Ascending aorta (tissue), 2 donors: ENCODE measurements at regions not wholly inside any gene's neighbourhood (a gene's known extent, or its start where the extent isn't known, plus 50 kb on each side); places are given as distances from the start of the nearest gene placed in this dataset.

ENCODE experiments used
- DNase-seq, 2 donors: peaks; one replicate each; pipeline ENCODE4 v3.0.0-alpha.2; 2019; ENCODE audit warnings: low spot score in 2 of 2
- H3K27ac ChIP-seq, 2 donors: fragments of 200-600 bp; sonication (generic); one replicate each; pipeline ENCODE4 v1.5.1; 2016 to 2017; ENCODE audit warnings: mild to moderate bottlenecking in 1 of 2
- H3K27me3 ChIP-seq: fragments of 200-600 bp; sonication (generic); one replicate; pipeline ENCODE4 v1.5.1; 2017
- H3K36me3 ChIP-seq, 2 donors: fragments of 200-600 bp; sonication (generic); one replicate each; pipeline ENCODE4 v1.5.1; 2016
- H3K4me1 ChIP-seq, 2 donors: fragments of 200-600 bp; sonication (generic); one replicate each; pipeline ENCODE4 v1.5.1; 2016 to 2017; ENCODE audit warnings: mild to moderate bottlenecking in 1 of 2
- H3K4me3 ChIP-seq, 2 donors: fragments of 200-600 bp; sonication (generic); one replicate each; pipeline ENCODE4 v1.5.1; 2016 to 2017; ENCODE audit warnings: mild to moderate bottlenecking in 1 of 2
- H3K9me3 ChIP-seq, 2 donors: fragments of 200-600 bp; sonication (generic); one replicate each; pipeline ENCODE4 v1.5.1; 2016
- CTCF ChIP-seq, 3 experiments: fragments of 200-600 bp in 2 of 3; fragments of 450-650 bp in 1 of 3; sonication (generic) in 2 of 3; IDR thresholded peaks; one replicate each; pipeline ENCODE4 v1.5.1; 2016 to 2019; ENCODE audit warnings: antibody characterized with exemption in 3 of 3, mild to moderate bottlenecking in 1 of 3, moderate library complexity in 1 of 3
- intact Hi-C: fragments of 100-400 bp; cut with DNase I; formaldehyde crosslinking; loops from one replicate; pipeline ENCODE4 v1.15.1; 2023

DNA sequence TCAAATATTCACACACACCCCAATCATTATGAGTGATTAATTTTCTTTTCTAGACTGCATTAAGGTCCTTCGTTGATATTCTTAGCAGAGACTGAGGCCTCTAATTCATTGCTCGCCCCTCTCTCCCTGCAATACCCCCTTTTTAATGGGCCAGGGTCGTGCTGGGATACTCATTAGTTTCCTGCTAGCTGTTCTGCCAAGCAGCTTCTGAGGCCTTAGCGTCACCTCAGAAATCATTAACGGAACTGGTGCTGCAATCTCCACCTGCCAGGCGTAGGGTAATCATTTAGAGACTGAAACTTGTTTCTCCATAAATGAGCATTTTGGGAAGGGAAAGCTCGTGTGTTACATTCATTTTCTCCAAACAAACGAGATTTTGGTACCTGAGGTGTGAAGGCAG lies 1054.7 kb downstream of the GALC start:
- TF ChIP-seq CTCF (IDR thresholded peaks at IDR 0.05), result no peak
- no peaks in the 10 kb centered on the region for H3K4me1 ChIP-seq
- H3K4me3 ChIP-seq, result no peak overlapping the region
- no peak overlapping the region for H3K27ac ChIP-seq
- no peaks in the 10 kb centered on the region for H3K36me3 ChIP-seq
- H3K27me3 ChIP-seq, result no peaks in the 10 kb centered on the region
- intact Hi-C loops, result no loop called here
- no peaks in the 10 kb centered on the region for H3K9me3 ChIP-seq
- no peak for DNase-seq

DNA sequence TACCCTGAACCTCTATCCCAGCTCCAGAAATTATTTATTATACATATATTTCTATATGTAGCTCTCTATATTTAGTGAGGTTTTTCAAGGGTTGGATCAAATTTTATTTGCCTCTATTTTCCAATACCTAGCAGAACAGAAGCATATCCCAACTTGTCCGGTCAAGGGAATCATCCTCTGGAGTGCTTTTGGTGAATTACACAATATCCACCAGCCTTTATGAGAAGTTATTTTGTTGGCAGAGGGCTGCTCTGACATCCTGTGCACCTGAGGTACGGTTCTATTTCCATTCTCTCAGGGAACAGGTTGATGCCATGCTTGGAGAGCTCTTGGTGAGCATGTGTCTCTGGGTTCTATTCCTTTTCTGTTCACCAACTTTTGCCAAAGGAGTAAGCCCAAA lies 1056.4 kb downstream of the GALC start:
- H3K9me3 ChIP-seq, result no peaks in the 10 kb centered on the region
- no peaks in the 10 kb centered on the region for H3K36me3 ChIP-seq
- DNase-seq, result no peak
- no peak overlapping the region for H3K27ac ChIP-seq
- H3K4me1 ChIP-seq, result no peaks in the 10 kb centered on the region
- no peak for TF ChIP-seq CTCF (IDR thresholded peaks at IDR 0.05)
- intact Hi-C loops, result no loop called here
- no peak overlapping the region for H3K4me3 ChIP-seq
- H3K27me3 ChIP-seq, result no peaks in the 10 kb centered on the region

GRCh38 chr14:86935241-86935885 lies 1057.6 kb downstream of the GALC start:
- H3K4me1 ChIP-seq, result no peaks in the 10 kb centered on the region
- no peak for DNase-seq
- H3K9me3 ChIP-seq, result no peaks in the 10 kb centered on the region
- no peaks in the 10 kb centered on the region for H3K27me3 ChIP-seq
- no peaks in the 10 kb centered on the region for H3K36me3 ChIP-seq
- intact Hi-C loops, result no loop called here
- H3K4me3 ChIP-seq, result no peak overlapping the region
- no peak for TF ChIP-seq CTCF (IDR thresholded peaks at IDR 0.05)
- H3K27ac ChIP-seq, result no peak overlapping the region

GRCh38 chr14:86933958-86934595 lies 1058.9 kb downstream of the GALC start:
- H3K36me3 ChIP-seq, result no peaks in the 10 kb centered on the region
- DNase-seq, result no peak
- intact Hi-C loops, result no loop called here
- H3K27me3 ChIP-seq, result no peaks in the 10 kb centered on the region
- TF ChIP-seq CTCF (IDR thresholded peaks at IDR 0.05), result no peak
- no peak overlapping the region for H3K4me3 ChIP-seq
- no peaks in the 10 kb centered on the region for H3K9me3 ChIP-seq
- no peaks in the 10 kb centered on the region for H3K4me1 ChIP-seq
- H3K27ac ChIP-seq, result no peak overlapping the region

DNA sequence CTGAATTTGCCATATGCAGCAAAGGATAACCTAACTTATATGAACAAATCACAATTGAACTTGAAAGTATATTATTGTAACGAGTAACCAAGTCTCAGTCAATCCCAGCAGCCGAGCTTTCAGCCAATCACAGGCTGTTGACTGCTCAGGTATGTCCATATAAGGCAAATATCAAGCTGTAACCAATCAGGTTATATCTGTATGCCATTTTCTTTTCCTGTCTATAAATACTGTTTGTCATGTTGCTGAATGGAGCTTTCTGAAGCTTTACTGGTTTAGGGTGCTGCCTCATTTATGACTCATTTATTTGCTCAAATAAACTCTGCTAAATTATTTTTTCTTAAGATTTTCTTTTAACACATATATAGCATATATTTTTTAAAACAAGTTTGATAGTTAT lies 1059.5 kb downstream of the GALC start:
- Histone ChIP-seq H3K27me3 (no peaks in the 10 kb centered on the region), H3K36me3 (no peaks in the 10 kb centered on the region), H3K9me3 (no peaks in the 10 kb centered on the region), H3K27ac (no peak overlapping the region), H3K4me3 (no peak overlapping the region), H3K4me1 (no peaks in the 10 kb centered on the region)
- intact Hi-C loops, result no loop called here
- no peak for DNase-seq
- TF ChIP-seq CTCF (IDR thresholded peaks at IDR 0.05), result no peak
